Skin epidermis (tissue), 12 donors: ENCODE measurements at regions not wholly inside any gene's neighbourhood (a gene's known extent, or its start where the extent isn't known, plus 50 kb on each side); places are given as distances from the start of the nearest gene placed in this dataset.

ENCODE experiments used
- H3K27ac ChIP-seq, 21 experiments: fragments of 200-600 bp; sonication (generic) in 11 of 21; one replicate each; pipeline ENCODE4 v1.5.0; 2020; ENCODE audit warnings: mild to moderate bottlenecking in 3 of 21, inconsistent platforms in 2 of 21, moderate library complexity in 2 of 21
- H3K4me3 ChIP-seq, 7 experiments: fragments of 200-600 bp; sonication (generic) in 2 of 7; one replicate each; pipeline ENCODE4 v1.5.0; 2020; ENCODE audit warnings: inconsistent platforms in 2 of 7, mild to moderate bottlenecking in 2 of 7, moderate library complexity in 1 of 7

- H3K27ac ChIP-seq, result no peak overlapping the region
- no peak overlapping the region for H3K4me3 ChIP-seq
Measured at GRCh38 chr16:27706156-27706865, 156.4 kb downstream of the KATNIP start.

DNA sequence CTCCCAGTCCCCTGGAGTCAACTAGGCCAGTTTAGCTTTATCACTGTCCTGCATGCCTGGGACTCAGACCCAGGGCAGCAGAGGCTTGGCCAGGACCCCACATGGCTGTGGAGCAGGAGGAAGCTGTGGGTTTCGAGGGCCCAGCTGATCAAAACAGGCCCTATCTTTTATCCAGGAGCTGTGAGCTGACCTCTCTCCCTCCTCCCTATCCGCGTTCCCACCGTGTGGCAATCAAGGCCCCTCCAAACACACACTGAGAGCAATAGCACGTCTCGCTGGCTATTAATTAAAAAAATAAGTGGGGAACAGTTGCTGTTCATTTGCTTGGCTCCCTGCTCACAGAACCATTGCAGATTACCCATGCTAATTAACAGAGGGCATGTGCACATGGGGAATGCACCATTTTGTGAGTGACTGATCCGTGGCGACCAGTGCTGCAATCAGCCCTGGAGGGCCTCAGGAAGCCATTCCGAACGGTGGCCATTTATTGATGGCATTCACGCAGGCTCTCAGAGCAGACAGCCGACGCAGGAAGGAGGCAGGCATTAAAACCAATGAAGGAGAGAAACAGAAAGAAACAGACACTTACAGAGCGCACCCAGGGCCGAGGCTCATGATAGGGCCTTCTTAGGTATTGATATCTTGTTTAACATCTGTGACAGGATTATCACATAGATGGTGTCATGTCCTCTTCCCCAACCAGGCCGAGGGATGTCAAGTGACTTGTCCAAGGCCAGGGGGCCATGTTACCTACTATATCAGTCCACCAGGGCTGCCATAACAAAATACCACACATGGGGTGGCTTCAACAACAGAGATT, 157.1 kb downstream of the KATNIP start:
- Histone ChIP-seq H3K4me3 (no peak overlapping the region), H3K27ac (no peak overlapping the region)

DNA sequence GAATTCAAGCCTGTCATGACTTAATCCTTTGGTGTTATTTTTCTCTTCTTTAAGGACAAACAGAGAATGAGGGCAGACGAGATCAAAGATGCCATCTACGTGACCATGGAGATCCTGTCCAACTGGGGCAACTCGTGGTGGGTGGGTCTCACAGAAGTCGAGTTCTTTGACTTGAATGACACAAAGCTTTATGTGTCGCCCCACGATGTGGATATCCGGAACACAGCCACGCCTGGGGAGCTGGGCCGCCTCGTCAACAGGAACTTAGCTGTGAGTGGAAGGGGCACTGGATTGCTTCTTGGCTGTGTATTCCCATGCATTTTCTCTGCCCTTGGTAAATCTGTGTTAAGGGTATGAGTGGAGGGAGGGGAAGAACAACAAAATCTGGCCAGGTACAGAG, 158.7 kb downstream of the KATNIP start:
- no peak overlapping the region for H3K27ac ChIP-seq
- no peak overlapping the region for H3K4me3 ChIP-seq

- Histone ChIP-seq H3K4me3 (no peak overlapping the region), H3K27ac (no peak overlapping the region)
Measured at GRCh38 chr16:27712251-27712711, 162.3 kb downstream of the KATNIP start.

- no peak overlapping the region for H3K4me3 ChIP-seq
Measured at GRCh38 chr16:27717726-27718125, 167.8 kb downstream of the KATNIP start.

GRCh38 chr16:27718201-27719105, 168.5 kb downstream of the KATNIP start:
- Histone ChIP-seq H3K4me3 (no peak overlapping the region), H3K27ac (peak overlapping the region in 1 of 21 experiments; percentile 19)

More at GRCh38 chr16:27717726-27718125, 167.8 kb downstream of the KATNIP start:
- no peak overlapping the region for H3K27ac ChIP-seq

DNA sequence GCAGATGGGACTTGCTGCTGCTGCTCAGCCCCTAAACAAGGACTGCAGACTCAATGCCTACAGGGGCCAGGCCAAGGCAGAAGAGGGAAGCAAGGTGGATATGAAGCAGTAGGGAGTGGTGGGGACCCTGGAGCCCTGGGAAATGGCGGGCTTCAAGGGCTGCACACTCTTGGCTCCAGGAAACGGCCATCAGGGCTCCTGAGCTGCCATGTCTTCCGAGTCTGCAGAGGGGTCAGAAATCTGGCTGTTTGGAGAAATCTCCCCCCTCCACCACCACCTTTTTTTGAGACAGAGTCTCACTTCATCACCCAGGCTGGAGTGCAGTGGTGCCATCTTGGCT, 169.1 kb downstream of the KATNIP start:
- H3K27ac ChIP-seq, result peak overlapping the region in 1 of 21 experiments; percentile 19
- H3K4me3 ChIP-seq, result no peak overlapping the region

- no peak overlapping the region for H3K4me3 ChIP-seq
- peak overlapping the region in 19 of 21 experiments; percentile 16 to 81 (median 60) for H3K27ac ChIP-seq
Measured at GRCh38 chr16:27720731-27721530, 171.0 kb downstream of the KATNIP start.

- H3K4me3 ChIP-seq, result no peak overlapping the region
- H3K27ac ChIP-seq, result peak overlapping the region in 19 of 21 experiments; percentile 8 to 81 (median 55)
Measured at GRCh38 chr16:27721531-27722181, 171.7 kb downstream of the KATNIP start.

- Histone ChIP-seq H3K4me3 (no peak overlapping the region), H3K27ac (peak overlapping the region in 13 of 21 experiments; percentile 2 to 81 (median 49))
Measured at GRCh38 chr16:27722207-27722606, 172.3 kb downstream of the KATNIP start.

GRCh38 chr16:27722892-27723450, 173.0 kb downstream of the KATNIP start:
- peak overlapping the region in 8 of 21 experiments; percentile 2 to 81 (median 40) for H3K27ac ChIP-seq
- no peak overlapping the region for H3K4me3 ChIP-seq

DNA sequence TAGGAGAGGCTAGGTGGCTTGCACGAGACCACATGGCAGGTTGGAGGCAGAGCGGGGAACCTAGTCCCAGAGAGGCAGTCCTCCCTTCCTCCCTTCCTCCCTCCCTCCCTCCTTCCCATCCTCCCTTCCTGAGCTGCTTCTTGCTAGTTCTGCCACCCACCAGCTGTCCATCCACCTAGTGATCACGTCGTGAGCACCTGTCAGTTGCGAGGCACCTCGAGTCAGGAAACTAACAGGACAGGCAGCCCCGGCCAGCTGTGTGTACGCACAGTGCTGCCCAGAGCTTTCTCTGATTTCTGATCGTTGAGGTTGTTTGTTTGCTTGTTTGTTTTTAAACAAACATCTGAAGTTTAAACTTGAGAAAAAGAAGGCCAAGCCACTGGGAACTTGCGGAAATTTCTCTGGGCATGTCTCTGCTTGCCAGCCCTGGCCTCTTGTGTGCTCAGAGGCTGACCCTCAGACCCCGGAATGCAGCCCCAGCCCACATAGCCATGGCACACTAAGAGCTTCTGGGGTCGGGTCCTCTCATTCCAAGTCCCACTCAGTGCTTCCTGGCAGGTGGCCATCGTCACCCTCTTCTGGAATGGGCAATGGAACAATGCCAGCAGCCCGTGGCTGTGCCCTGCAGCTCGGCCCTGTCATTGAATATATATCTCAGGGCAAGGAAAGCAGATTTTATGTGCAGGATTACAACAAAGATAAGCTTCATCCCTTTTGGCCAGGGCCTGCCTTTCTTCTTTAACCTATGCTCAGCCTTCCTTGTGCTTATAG, 174.0 kb downstream of the KATNIP start:
- H3K27ac ChIP-seq, result peak overlapping the region in 12 of 21 experiments; percentile 1 to 75 (median 32)

GRCh38 chr16:27724482-27725235, 174.7 kb downstream of the KATNIP start:
- Histone ChIP-seq H3K27ac (peak overlapping the region in 11 of 21 experiments; percentile 1 to 75 (median 37)), H3K4me3 (no peak overlapping the region)

More for the DNA sequence above, 174.0 kb downstream of the KATNIP start:
- H3K4me3 ChIP-seq, result no peak overlapping the region

- Histone ChIP-seq H3K4me3 (no peak overlapping the region), H3K27ac (peak overlapping the region in 3 of 21 experiments; percentile 57 to 75 (median 73))
Measured at GRCh38 chr16:27725236-27726000, 175.5 kb downstream of the KATNIP start.

DNA sequence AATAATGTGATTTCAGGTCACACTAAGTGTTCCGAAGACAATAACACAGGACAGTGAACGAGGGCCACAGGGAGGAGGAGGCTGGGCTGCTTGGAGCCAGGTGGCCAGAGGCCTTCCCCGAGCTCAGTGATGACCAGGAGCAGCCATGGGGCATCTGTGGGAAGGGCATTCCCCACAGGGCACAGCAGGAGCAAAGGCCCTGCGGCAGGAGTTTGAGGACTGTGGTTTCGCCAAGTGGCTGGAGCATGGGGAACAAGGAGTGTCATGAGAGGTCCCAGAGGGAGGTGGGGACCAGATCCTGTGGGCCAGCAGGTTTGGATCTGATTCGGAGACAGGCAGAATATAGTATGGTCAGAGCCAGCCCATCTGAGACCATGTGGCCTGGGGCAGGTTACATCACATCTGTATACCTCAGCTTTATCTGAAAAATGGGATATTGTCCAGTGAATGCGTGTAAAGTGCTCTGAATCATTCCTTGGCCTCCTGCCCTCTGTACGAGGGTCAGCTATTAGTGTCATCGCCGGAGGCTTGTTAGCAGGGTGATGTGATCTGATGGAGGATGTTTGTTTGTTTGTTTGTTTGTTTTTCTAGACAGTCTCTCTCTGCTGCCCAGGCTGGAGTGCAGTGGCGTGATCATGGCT, 176.8 kb downstream of the KATNIP start:
- Histone ChIP-seq H3K4me3 (no peak overlapping the region), H3K27ac (no peak overlapping the region)
